ENCODE measurements at regions not wholly inside any gene's neighbourhood (a gene's known extent, or its start where the extent isn't known, plus 50 kb on each side); places are given as distances from the start of the nearest gene placed in this dataset.

- no peak for DNase-seq (ENCODE audit: low read depth)
Observed at GRCh38 chr17:5635949-5636348, 51.6 kb upstream of the NLRP1 start.

- DNase-seq (ENCODE audit: low read depth) = peak; percentile 32
Observed at GRCh38 chr17:5638596-5638995, 54.3 kb upstream of the NLRP1 start.

- no peak for DNase-seq (ENCODE audit: low read depth)
Observed at GRCh38 chr17:5640726-5641125, 56.4 kb upstream of the NLRP1 start.

- DNase-seq (ENCODE audit: low read depth) = no peak
Observed at GRCh38 chr17:5642752-5643151, 58.4 kb upstream of the NLRP1 start.

GRCh38 chr17:5644065-5644464 is 59.8 kb upstream of the NLRP1 start:
- no peak for DNase-seq (ENCODE audit: low read depth)

- DNase-seq (ENCODE audit: low read depth) = no peak
Observed at GRCh38 chr17:5651348-5651747, 67.0 kb upstream of the NLRP1 start.

- DNase-seq (ENCODE audit: low read depth) = no peak
Observed at GRCh38 chr17:5661491-5662125, 77.3 kb upstream of the NLRP1 start.

GRCh38 chr17:5662409-5663085 is 78.2 kb upstream of the NLRP1 start:
- peak; percentile 9 for DNase-seq (ENCODE audit: low read depth)

GRCh38 chr17:5665164-5665563 is 80.9 kb upstream of the NLRP1 start:
- no peak for DNase-seq (ENCODE audit: low read depth)

GRCh38 chr17:5667871-5668270 is 83.6 kb upstream of the NLRP1 start:
- no peak for DNase-seq (ENCODE audit: low read depth)

GRCh38 chr17:5668557-5669138 is 84.3 kb upstream of the NLRP1 start:
- no peak for DNase-seq (ENCODE audit: low read depth)

GRCh38 chr17:5669191-5669590 is 84.9 kb upstream of the NLRP1 start:
- DNase-seq (ENCODE audit: low read depth) = no peak

GRCh38 chr17:5672141-5672540 is 87.8 kb upstream of the NLRP1 start:
- DNase-seq (ENCODE audit: low read depth) = no peak

GRCh38 chr17:5672815-5673430 is 88.6 kb upstream of the NLRP1 start:
- no peak for DNase-seq (ENCODE audit: low read depth)

- DNase-seq (ENCODE audit: low read depth) = no peak
Observed at GRCh38 chr17:5675625-5676421, 91.5 kb upstream of the NLRP1 start.

- DNase-seq (ENCODE audit: low read depth) = peak; percentile 6
Observed at GRCh38 chr17:5677620-5678019, 93.3 kb upstream of the NLRP1 start.

- no peak for DNase-seq (ENCODE audit: low read depth)
Observed at GRCh38 chr17:5678171-5678570, 93.9 kb upstream of the NLRP1 start.

GRCh38 chr17:5680766-5681165 is 96.5 kb upstream of the NLRP1 start:
- DNase-seq (ENCODE audit: low read depth) = no peak

- DNase-seq (ENCODE audit: low read depth) = no peak
Observed at GRCh38 chr17:5683241-5683640, 98.9 kb upstream of the NLRP1 start.

- no peak for DNase-seq (ENCODE audit: low read depth)
Observed at GRCh38 chr17:5686074-5686635, 101.8 kb upstream of the NLRP1 start.

- DNase-seq (ENCODE audit: low read depth) = no peak
Observed at GRCh38 chr17:5687646-5688045, 103.3 kb upstream of the NLRP1 start.

GRCh38 chr17:5693821-5694220 is 109.5 kb upstream of the NLRP1 start:
- no peak for DNase-seq (ENCODE audit: low read depth)

Data from renal cortical epithelial cell (primary cell).